Breast epithelium (tissue), 4 donors: ENCODE measurements at regions not wholly inside any gene's neighbourhood (a gene's known extent, or its start where the extent isn't known, plus 50 kb on each side); places are given as distances from the start of the nearest gene placed in this dataset.
"Not testable (repeated sequence)": the region's sequence is repeated elsewhere in the genome, so short reads cannot be mapped to it uniquely, and the experiment has no call there.

ENCODE experiments used
- DNase-seq, 2 donors: peaks; one replicate each; pipeline ENCODE4 v3.0.0-alpha.2; 2019; ENCODE audit warnings: low spot score in 2 of 2
- H3K27ac ChIP-seq, 2 donors: fragments of 200-600 bp; sonication (generic) in 1 of 2; one replicate each; pipeline ENCODE4 v1.5.1; 2016 to 2019; ENCODE audit warnings: mild to moderate bottlenecking in 1 of 2
- H3K27me3 ChIP-seq, 2 donors: fragments of 200-600 bp; sonication (generic) in 1 of 2; one replicate each; pipeline versions ENCODE4 v1.5.1 to v1.6.0; 2017 to 2019; ENCODE audit warnings: control low read depth in 1 of 2, mild to moderate bottlenecking in 1 of 2
- H3K36me3 ChIP-seq: fragments of 200-600 bp; one replicate; pipeline ENCODE4 v1.5.1; 2019
- H3K4me1 ChIP-seq, 2 donors: fragments of 200-600 bp; sonication (generic); one replicate each; pipeline ENCODE4 v1.5.1; 2016 to 2019; ENCODE audit warnings: control low read depth in 1 of 2
- H3K4me3 ChIP-seq, 3 donors: fragments of 200-600 bp; sonication (generic); 1 replicate in 2 of 3; 2 replicates in 1 of 3; pipeline ENCODE4 v1.5.1; 2016 to 2019; ENCODE audit warnings: mild to moderate bottlenecking in 3 of 3, moderate library complexity in 2 of 3
- H3K9me3 ChIP-seq, 2 donors: fragments of 200-600 bp; sonication (generic) in 1 of 2; one replicate each; pipeline ENCODE4 v1.5.1; 2016 to 2019; ENCODE audit warnings: control low read depth in 1 of 2
- CTCF ChIP-seq, 3 donors: fragments of 450-650 bp; IDR thresholded peaks; one replicate each; pipeline ENCODE4 v1.5.1; 2016 to 2017; ENCODE audit warnings: antibody characterized with exemption in 3 of 3, mild to moderate bottlenecking in 3 of 3, moderate library complexity in 3 of 3
- POLR2A ChIP-seq: fragments of 450-650 bp; IDR thresholded peaks from one replicate; pipeline ENCODE4 v1.6.1; 2016; ENCODE audit warnings: antibody characterized with exemption, mild to moderate bottlenecking, moderate library complexity
- POLR2AphosphoS5 ChIP-seq, 3 donors: sonication (generic); formaldehyde crosslinking; IDR thresholded peaks; one replicate each; pipeline ENCODE4 v1.6.1; 2017; ENCODE audit warnings: antibody characterized with exemption in 3 of 3
- intact Hi-C: fragments of 100-400 bp; cut with DNase I; formaldehyde crosslinking; loops from one replicate; pipeline ENCODE4 v1.15.1; 2023; ENCODE audit warnings: low total_unique reads

- Histone ChIP-seq H3K9me3 (no peaks in the 10 kb centered on the region), H3K4me1 (no peaks in the 10 kb centered on the region), H3K27me3 (no peaks in the 10 kb centered on the region), H3K27ac (no peak overlapping the region), H3K36me3 (no peaks in the 10 kb centered on the region), H3K4me3 (no peak overlapping the region)
- intact Hi-C loops: no loop called here
- DNase-seq: no peak
- TF ChIP-seq CTCF (IDR thresholded peaks at IDR 0.05): no peak
- TF ChIP-seq POLR2A: no peak
- no peak for TF ChIP-seq POLR2AphosphoS5 (IDR thresholded peaks at IDR 0.05)
Measured at GRCh38 chr1:198848206-198848605, 209.4 kb downstream of the PTPRC start.

- no peak overlapping the region for H3K27ac ChIP-seq
- intact Hi-C loops: no loop called here
- no peaks in the 10 kb centered on the region for H3K27me3 ChIP-seq
- no peaks in the 10 kb centered on the region for H3K4me1 ChIP-seq
- no peak overlapping the region for H3K4me3 ChIP-seq
- DNase-seq: no peak
- no peak for TF ChIP-seq POLR2AphosphoS5 (IDR thresholded peaks at IDR 0.05)
- TF ChIP-seq CTCF (IDR thresholded peaks at IDR 0.05): no peak
- no peak for TF ChIP-seq POLR2A
- no peaks in the 10 kb centered on the region for H3K9me3 ChIP-seq
- H3K36me3 ChIP-seq: no peaks in the 10 kb centered on the region
Measured at GRCh38 chr1:198848649-198849048, 209.8 kb downstream of the PTPRC start.

GRCh38 chr1:198849093-198849492 is 210.3 kb downstream of the PTPRC start:
- DNase-seq: no peak
- Histone ChIP-seq H3K27me3 (no peaks in the 10 kb centered on the region), H3K36me3 (no peaks in the 10 kb centered on the region), H3K27ac (no peak overlapping the region), H3K4me1 (no peaks in the 10 kb centered on the region), H3K9me3 (no peaks in the 10 kb centered on the region), H3K4me3 (no peak overlapping the region)
- TF ChIP-seq POLR2A (no peak), POLR2AphosphoS5 (IDR thresholded peaks at IDR 0.05) (no peak), CTCF (IDR thresholded peaks at IDR 0.05) (no peak)
- intact Hi-C loops: no loop called here

- Histone ChIP-seq H3K27ac (no peak overlapping the region), H3K36me3 (no peaks in the 10 kb centered on the region), H3K27me3 (no peaks in the 10 kb centered on the region), H3K4me3 (no peak overlapping the region), H3K4me1 (no peaks in the 10 kb centered on the region), H3K9me3 (no peaks in the 10 kb centered on the region)
- intact Hi-C loops: no loop called here
- TF ChIP-seq CTCF (IDR thresholded peaks at IDR 0.05) (no peak), POLR2AphosphoS5 (IDR thresholded peaks at IDR 0.05) (no peak), POLR2A (no peak)
- no peak for DNase-seq
Measured at GRCh38 chr1:198850196-198850595, 211.4 kb downstream of the PTPRC start.

- DNase-seq, H3K4me3 ChIP-seq, intact Hi-C loops, H3K27me3 ChIP-seq, H3K9me3 ChIP-seq, H3K27ac ChIP-seq, H3K36me3 ChIP-seq, H3K4me1 ChIP-seq: not testable (repeated sequence)
Measured at GRCh38 chr1:198850966-198851365, 212.1 kb downstream of the PTPRC start.

GRCh38 chr1:198856601-198857000 is 217.8 kb downstream of the PTPRC start:
- intact Hi-C loops: no loop called here
- Histone ChIP-seq H3K9me3 (no peaks in the 10 kb centered on the region), H3K4me1 (no peaks in the 10 kb centered on the region), H3K36me3 (no peaks in the 10 kb centered on the region), H3K27me3 (no peaks in the 10 kb centered on the region), H3K27ac (no peak overlapping the region), H3K4me3 (no peak overlapping the region)
- no peak for DNase-seq
- TF ChIP-seq POLR2AphosphoS5 (IDR thresholded peaks at IDR 0.05) (no peak), CTCF (IDR thresholded peaks at IDR 0.05) (no peak), POLR2A (no peak)
